HL-60 (cell line): ENCODE measurements at regions not wholly inside any gene's neighbourhood (a gene's known extent, or its start where the extent isn't known, plus 50 kb on each side); places are given as distances from the start of the nearest gene placed in this dataset.

Experiments
- CTCF ChIP-seq: IDR thresholded peaks from one replicate; pipeline ENCODE4 v1.5.1; 2011; ENCODE audit warnings: low read length, control low read depth, inconsistent platforms; ENCODE audit not compliant: insufficient read depth
- SPI1 ChIP-seq: IDR thresholded peaks from 2 replicates; pipeline ENCODE4 v1.6.1; 2012; ENCODE audit warnings: low read depth, mild to moderate bottlenecking, borderline replicate concordance

DNA sequence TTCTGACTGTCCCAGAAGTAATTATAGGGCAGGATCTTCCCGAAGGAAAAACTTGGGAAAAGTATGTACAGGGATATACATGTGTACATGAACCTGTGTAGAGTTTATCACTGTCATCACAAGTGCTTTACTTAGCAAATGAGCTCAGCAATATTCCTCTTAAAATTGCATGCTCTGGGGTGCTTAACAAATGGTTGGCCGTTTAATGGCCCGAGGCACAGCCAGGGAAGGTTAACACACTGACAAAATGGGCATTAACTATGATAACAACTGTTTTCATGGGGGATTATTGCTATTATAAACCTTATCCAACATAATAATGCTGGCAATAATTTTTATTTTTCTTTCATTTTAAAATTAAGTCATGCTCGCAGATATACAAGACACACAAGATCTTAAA lies 459.3 kb downstream of the TUSC7 start:
- TF ChIP-seq CTCF (no peak), SPI1 (no peak)
